Non-pigmented ciliary epithelial cell (primary cell): ENCODE measurements at regions not wholly inside any gene's neighbourhood (a gene's known extent, or its start where the extent isn't known, plus 50 kb on each side); places are given as distances from the start of the nearest gene placed in this dataset.
"Not testable (repeated sequence)": the region's sequence is repeated elsewhere in the genome, so short reads cannot be mapped to it uniquely, and the experiment has no call there.

Experiments
- DNase-seq: peaks from one replicate; pipeline ENCODE4 v3.0.0-alpha.2; 2010; ENCODE audit warnings: low read depth

GRCh38 chr10:57959318-57960006 lies 308.2 kb downstream of the IPMK start:
- no peak for DNase-seq

DNA sequence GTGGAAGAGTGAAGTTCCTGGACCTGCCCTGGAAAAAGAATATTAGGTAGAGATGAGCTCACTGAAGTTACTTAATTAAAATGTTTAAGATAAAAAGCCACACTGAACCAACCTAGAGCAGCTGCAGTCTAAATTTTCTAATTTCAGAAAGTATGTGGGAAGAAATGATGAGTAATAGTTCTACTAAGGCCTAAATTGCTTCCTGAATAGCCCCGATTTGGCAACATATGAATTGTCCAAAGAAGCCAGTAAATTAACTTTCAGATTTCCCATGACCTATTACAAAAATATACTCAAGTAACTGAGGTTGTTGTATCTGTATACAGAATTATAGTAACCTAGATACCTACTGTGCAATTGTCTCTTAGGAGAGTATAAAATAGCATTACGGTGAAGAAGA lies 312.6 kb downstream of the IPMK start:
- DNase-seq: no peak

- peak; percentile 38 for DNase-seq
Measured at GRCh38 chr10:57952741-57953140, 315.0 kb downstream of the IPMK start.

DNA sequence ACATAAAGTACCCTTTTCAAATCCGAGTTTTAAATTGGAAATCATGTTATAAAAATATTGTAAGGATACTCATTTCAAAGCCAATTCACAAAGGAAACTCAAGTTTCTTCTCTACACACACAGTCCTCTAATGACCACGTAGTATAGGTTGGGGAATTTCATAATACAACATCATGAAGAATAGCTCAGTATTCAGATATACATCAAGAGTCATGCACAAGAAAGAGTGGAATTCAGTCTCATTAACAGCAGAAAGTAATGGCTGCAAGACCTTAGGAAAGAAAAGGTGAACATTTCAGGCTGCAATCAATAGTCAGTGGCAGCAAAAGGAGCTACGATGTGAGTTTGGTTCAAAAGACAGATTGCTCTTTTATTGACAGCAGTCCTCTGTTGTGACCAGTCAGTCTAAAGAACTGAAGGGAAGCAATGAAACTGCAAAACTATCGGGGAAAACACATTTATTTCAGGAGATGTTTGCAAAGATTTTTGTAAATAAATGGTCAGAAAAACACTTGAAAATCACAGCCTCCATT lies 317.2 kb downstream of the IPMK start:
- no peak for DNase-seq

DNA sequence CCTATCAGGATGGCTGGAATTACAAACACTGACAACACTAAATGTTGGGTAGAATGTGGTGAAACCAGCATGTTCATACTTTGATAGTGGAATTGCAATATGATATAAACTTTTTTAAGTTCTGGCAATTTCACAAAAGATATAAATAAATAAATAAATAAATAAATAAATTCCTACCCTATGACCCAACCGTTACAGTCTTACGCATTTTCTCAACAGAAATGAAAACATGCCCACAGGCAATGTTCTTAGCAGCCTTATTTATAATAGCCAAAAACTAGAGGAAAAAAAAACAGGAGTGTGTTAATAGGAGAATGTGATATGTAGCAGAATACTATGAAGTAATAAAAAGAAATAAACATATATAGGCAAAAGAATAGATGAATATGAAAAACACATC lies 318.9 kb downstream of the IPMK start:
- no peak for DNase-seq

DNA sequence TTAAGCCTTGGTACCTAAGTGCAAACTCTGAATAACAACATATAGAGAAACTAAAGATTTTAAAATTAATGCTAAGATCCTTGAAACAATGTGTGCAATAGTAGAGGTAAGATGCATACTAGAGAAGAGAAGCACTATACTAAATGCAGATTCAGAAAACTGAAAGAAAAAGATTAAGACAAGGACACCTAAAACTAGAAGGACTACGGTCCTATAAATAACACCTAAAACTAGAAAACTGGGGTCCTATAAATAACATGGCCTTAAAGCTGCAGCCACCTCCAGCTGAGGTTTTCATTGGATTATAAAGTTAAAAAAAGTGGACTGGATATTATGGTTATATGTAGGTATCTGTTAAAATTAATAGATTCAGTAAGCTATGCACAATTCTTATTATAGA lies 320.9 kb downstream of the IPMK start:
- no peak for DNase-seq

- DNase-seq: no peak
Measured at GRCh38 chr10:57943701-57944100, 324.0 kb downstream of the IPMK start.

DNA sequence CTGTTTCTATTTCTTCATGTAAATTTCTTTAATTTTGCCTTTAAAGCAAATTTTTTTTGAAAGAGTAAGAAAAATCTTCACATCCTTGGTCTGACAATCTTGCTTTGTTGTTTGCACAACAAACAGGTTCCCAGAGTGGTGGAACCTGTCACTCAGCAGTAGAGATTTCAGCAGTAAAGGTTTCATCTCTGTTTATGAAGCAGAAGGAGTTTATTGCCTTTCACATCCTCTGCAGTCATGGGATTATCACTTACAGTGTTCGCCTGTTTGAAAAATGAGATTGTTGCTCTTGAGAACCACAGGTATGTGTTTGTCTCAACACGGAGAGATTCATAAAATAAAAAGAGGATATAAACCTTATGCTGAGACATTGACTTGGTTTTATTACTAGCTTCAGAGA lies 342.6 kb downstream of the IPMK start:
- no peak for DNase-seq

GRCh38 chr10:57921140-57921539 lies 346.6 kb downstream of the IPMK start:
- no peak for DNase-seq

DNA sequence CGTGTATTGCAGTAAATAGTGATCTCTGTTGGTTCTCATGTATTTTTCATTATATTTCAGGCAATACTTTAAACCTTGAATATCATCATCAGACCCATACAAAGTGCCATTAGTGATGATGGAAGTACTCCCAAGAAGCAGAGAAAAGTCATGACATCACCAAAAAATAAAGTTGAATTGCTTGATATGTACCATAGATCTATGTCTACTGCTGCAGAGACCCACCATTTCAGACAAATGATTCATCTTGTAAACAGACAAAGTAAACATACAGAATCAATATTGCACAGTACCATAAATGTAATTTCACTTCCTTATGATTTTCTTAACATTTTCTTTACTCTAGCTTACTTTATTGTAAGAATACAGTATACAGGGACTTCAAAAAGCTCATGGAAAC lies 347.8 kb downstream of the IPMK start:
- no peak for DNase-seq

GRCh38 chr10:57917019-57917418 lies 350.7 kb downstream of the IPMK start:
- DNase-seq: no peak

GRCh38 chr10:57905861-57906260 lies 361.8 kb downstream of the IPMK start:
- no peak for DNase-seq

GRCh38 chr10:57905010-57905409 lies 362.7 kb downstream of the IPMK start:
- DNase-seq: no peak

DNA sequence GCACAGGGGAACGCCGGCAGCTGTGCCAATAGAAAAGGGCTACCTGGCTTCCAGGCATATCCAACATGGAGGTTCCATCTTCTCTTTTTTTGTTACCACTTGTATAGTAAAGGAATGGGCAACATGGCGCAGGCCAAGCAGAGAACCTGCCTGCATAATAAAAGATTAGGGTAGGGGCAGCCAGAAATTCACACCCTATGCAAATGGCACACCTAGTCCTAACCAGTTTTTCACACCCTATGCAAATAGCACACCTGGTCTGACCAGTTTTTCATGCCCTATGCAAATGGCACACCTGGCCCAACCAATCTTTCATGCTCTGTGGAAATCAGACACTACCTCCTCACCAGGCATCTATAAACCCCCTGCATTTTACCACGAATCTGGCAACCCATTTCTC lies 369.5 kb downstream of the IPMK start:
- no peak for DNase-seq

DNA sequence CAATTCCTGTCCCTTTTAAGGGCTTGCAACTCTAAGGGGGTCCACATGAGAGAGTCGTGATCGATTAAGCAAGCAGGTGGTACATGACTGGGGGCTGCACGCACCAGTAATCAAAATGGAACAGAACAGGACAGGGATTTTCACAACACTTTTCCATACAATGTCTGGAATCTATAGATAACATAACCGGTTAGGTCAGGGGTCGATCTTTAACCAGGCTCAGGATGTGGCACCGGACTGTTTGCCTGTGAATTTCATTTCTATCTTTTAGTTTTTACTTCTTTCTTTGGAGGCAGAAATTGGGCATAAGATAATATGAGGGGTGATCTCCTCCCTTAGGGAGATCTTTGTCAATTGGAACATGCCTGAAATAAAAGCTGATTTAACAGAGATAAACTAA lies 370.1 kb downstream of the IPMK start:
- no peak for DNase-seq

DNA sequence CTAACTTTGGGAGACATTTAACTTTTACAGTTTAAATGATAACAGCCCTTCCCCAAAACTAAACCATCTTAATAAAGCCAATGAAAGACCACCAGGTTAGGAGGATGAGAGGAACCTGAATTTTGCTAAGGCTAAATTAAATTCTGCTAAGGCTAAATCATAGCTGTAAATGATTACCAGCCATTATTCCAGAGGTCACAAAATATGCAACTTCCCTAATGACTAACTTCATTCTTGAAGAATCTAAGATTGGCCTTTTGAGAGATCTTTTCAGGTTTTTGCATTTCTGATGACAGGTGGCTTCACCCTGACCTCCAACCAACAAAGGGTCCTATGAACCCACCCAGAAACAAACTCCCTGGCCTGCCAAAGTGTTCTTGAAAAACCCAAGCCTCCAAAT lies 373.3 kb downstream of the IPMK start:
- DNase-seq: no peak

GRCh38 chr10:57891201-57892006 lies 376.3 kb downstream of the IPMK start:
- no peak for DNase-seq

DNA sequence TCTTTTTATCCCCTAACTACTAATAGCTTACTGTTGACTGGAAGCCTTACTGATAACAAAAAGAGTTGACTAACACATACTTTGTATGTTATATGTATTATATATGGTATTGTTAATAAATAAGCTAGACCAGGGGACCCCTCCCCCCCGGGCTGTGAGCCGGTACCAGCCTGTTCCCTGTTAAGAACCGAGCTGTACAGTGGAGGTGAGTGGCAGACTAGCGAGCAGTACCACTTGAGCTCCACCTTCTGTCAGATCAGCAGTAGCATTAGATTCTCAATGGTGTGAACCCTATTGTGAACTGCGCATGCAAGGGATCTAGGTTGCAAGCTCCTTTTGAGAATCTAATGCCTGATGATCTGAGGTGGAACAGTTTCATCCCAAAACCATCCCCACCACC lies 377.0 kb downstream of the IPMK start:
- DNase-seq: no peak

DNA sequence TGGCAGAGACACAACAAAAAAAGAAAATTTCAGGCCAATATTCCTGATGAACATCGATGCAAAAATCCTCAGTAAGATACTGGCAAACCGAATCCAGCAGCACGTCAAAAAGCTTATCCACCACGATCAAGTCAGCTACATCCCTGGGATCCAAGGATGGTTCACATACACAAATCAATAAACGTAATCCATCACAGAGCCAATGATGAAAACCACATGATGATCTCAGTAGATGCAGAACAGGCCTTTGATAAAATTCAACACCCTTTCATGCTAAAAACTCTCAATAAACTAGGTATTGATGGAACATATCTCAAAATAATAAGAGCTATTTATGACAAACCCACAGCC lies 382.1 kb downstream of the IPMK start:
- DNase-seq: not testable (repeated sequence)

- no peak for DNase-seq
Measured at GRCh38 chr10:57884965-57885617, 382.6 kb downstream of the IPMK start.

DNA sequence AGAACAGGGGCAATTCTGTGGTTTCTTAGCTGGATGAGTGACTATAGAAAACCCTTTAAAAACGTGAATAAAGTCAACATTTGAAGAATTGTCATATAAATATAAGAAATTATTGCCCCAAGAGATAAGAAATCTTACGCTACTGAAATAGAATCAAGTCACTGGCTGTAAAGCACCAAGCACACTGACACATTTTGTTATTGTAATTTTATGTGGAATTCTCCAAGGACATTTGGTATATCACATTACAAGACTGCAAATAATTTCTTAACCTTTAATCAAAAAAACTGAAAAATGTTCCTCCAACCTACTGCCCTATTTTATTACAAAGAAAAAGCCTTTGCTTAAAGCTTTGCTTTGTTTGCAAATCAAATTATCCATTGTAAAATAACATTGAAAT lies 383.3 kb downstream of the IPMK start:
- DNase-seq: no peak

DNA sequence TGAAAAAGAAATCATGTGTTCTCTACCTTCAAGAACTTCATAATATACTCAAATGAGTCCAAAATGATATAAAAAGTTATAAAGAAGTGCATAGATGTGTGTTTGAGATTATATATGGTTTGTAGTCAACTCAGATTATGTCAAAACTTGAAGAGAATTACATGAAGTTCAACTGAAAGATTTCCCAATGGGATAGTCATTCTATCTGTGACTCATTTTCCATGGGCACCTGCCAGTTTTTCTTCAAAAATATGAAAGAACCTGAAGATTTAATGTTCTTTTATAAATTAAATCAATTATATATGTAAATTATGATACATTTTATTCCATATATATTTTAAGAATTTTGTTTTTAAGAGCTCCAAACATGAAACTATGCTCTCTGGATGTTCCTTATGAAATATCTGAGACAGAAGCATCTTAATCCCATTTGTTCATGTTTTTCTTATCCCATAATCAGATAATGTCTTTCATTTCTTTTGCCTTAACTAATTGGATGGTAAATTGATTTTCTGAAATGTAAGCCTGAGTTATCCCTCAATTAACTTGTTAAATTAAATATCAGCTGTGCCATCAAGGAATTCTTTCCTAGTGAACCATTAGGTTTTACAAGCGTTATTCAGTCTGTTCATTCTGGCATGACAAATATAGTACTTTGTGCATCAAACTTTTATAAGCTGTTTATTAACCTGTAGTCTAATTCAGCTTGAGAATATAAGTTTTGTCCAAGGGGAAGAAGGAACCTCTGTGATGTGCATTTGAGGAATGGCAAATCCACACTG lies 387.1 kb downstream of the IPMK start:
- no peak for DNase-seq
